ENCODE measurements at regions not wholly inside any gene's neighbourhood (a gene's known extent, or its start where the extent isn't known, plus 50 kb on each side); places are given as distances from the start of the nearest gene placed in this dataset.

- TF ChIP-seq EZH2 (IDR thresholded peaks at IDR 0.05; ENCODE audit: borderline replicate concordance, low read depth, low read length, poor library complexity, severe bottlenecking) (no peak), CTCF (conservative IDR thresholded peaks at IDR 0.05; ENCODE audit: low read depth, low read length) (no peak)
Measured at GRCh38 chr18:46353460-46353859, 249.3 kb downstream of the HAUS1 start.

Data from A673 (cell line).